BJ (cell line): ENCODE measurements at regions not wholly inside any gene's neighbourhood (a gene's known extent, or its start where the extent isn't known, plus 50 kb on each side); places are given as distances from the start of the nearest gene placed in this dataset.
"Not testable (repeated sequence)": the region's sequence is repeated elsewhere in the genome, so short reads cannot be mapped to it uniquely, and the experiment has no call there.

Experiments used
- CTCF ChIA-PET: fragments of 350-600 bp; formaldehyde crosslinking; extraction: SDS; loops from one replicate; lab custom pipeline; 2021; ENCODE audit warnings: antibody characterized with exemption, inconsistent platforms; lab: Yijun Ruan, JAX
- POLR2A ChIA-PET: fragments of 300-600 bp; sonication (Branson Sonifier 250); formaldehyde crosslinking; extraction: SDS; loops from one replicate; lab custom pipeline; 2021; ENCODE audit warnings: antibody characterized with exemption; lab: Charles Lee
- DNase-seq: peaks from one replicate; pipeline ENCODE4 v3.0.0-alpha.2; 2011; ENCODE audit warnings: low read depth
- H3K27me3 ChIP-seq: 2 replicates; pipeline ENCODE4 v1.6.0; 2011; ENCODE audit warnings: low read length; ENCODE audit not compliant: control insufficient read depth, insufficient read depth
- H3K36me3 ChIP-seq: 2 replicates; pipeline ENCODE4 v1.5.1; 2011; ENCODE audit warnings: low read length; ENCODE audit not compliant: control insufficient read depth, insufficient read depth
- H3K4me3 ChIP-seq: 2 replicates; pipeline ENCODE4 v1.5.1; 2011; ENCODE audit warnings: low read depth, mild to moderate bottlenecking, control low read depth, low read length
- CTCF ChIP-seq: IDR thresholded peaks from 2 replicates; pipeline ENCODE4 v1.5.1; 2011; ENCODE audit warnings: low read depth, mild to moderate bottlenecking, control low read depth, inconsistent platforms, low read length, moderate library complexity; ENCODE audit not compliant: insufficient read depth

GRCh38 chr10:31664803-31665202 is 263.8 kb downstream of the ARHGAP12 start:
- no peak for DNase-seq
- no peak for TF ChIP-seq CTCF
- Histone ChIP-seq H3K27me3 (no peaks in the 10 kb centered on the region), H3K4me3 (no peak overlapping the region), H3K36me3 (no peaks in the 10 kb centered on the region)
- CTCF ChIA-PET: no interaction called here
- POLR2A ChIA-PET: no interaction called here

GRCh38 chr10:31664071-31664470 is 264.6 kb downstream of the ARHGAP12 start:
- CTCF ChIA-PET, H3K36me3 ChIP-seq, DNase-seq, POLR2A ChIA-PET, H3K4me3 ChIP-seq, H3K27me3 ChIP-seq: not testable (repeated sequence)

GRCh38 chr10:31660300-31660699 is 268.3 kb downstream of the ARHGAP12 start:
- H3K36me3 ChIP-seq: no peaks in the 10 kb centered on the region
- H3K27me3 ChIP-seq: no peaks in the 10 kb centered on the region
- no peak overlapping the region for H3K4me3 ChIP-seq
- ChIA-PET POLR2A (no interaction called here), CTCF (no interaction called here)
- DNase-seq: no peak
- no peak for TF ChIP-seq CTCF

- TF ChIP-seq CTCF: no peak
- H3K27me3 ChIP-seq: no peaks in the 10 kb centered on the region
- CTCF ChIA-PET: no interaction called here
- no peaks in the 10 kb centered on the region for H3K36me3 ChIP-seq
- DNase-seq: no peak
- H3K4me3 ChIP-seq: no peak overlapping the region
- POLR2A ChIA-PET: no interaction called here
These were observed 269.0 kb downstream of the ARHGAP12 start for GRCh38 chr10:31659665-31660064.

GRCh38 chr10:31657434-31657872 is 271.2 kb downstream of the ARHGAP12 start:
- H3K36me3 ChIP-seq: no peaks in the 10 kb centered on the region
- CTCF ChIA-PET: no interaction called here
- DNase-seq: peak; percentile 64
- H3K4me3 ChIP-seq: no peak overlapping the region
- POLR2A ChIA-PET: no interaction called here
- no peak for TF ChIP-seq CTCF
- H3K27me3 ChIP-seq: no peaks in the 10 kb centered on the region

GRCh38 chr10:31656851-31657433 is 271.7 kb downstream of the ARHGAP12 start:
- no peak for TF ChIP-seq CTCF
- Histone ChIP-seq H3K36me3 (no peaks in the 10 kb centered on the region), H3K4me3 (no peak overlapping the region), H3K27me3 (no peaks in the 10 kb centered on the region)
- peak; percentile 43 for DNase-seq
- CTCF ChIA-PET: no interaction called here
- POLR2A ChIA-PET: no interaction called here
